IMR-90 (cell line): ENCODE measurements at regions not wholly inside any gene's neighbourhood (a gene's known extent, or its start where the extent isn't known, plus 50 kb on each side); places are given as distances from the start of the nearest gene placed in this dataset.

ENCODE experiments used
- ATAC-seq: fragments of 200-7000 bp; cut with Tn5 transposase; 2 replicates; pipeline ENCODE4 v1.9.1; 2020; ENCODE audit warnings: low read depth, mild to moderate bottlenecking, moderate library complexity
- BruUV-seq: library from RNA; stranded (reverse); fragments of 400-500 nt; replicated peaks from 2 replicates; lab custom pipeline; 2021; lab: Mats Ljungman, UMichigan
- CTCF ChIA-PET: fragments of 300-600 bp; formaldehyde crosslinking; extraction: SDS; loops from one replicate; lab custom pipeline; 2021; ENCODE audit warnings: antibody characterized with exemption; lab: Yijun Ruan, JAX
- POLR2A ChIA-PET: fragments of 300-600 bp; sonication (Branson Sonifier 250); formaldehyde crosslinking; loops from one replicate; lab custom pipeline; 2022; ENCODE audit warnings: antibody characterized with exemption; ENCODE audit not compliant: unreplicated experiment; lab: Charles Lee
- DNase-seq: peaks from one replicate; pipeline ENCODE4 v3.0.0; 2013
- H2AFZ ChIP-seq: replicated peaks from 2 replicates; pipeline ENCODE3; 2013; ENCODE audit warnings: low read length, mild to moderate bottlenecking; ENCODE audit not compliant: poor library complexity
- H2AK5ac ChIP-seq: 2 replicates; pipeline ENCODE4 v1.6.1; 2013; ENCODE audit warnings: low read depth, low read length, inconsistent platforms
- H2AK9ac ChIP-seq: replicated peaks from 2 replicates; pipeline ENCODE3; 2013; ENCODE audit warnings: mild to moderate bottlenecking, low read depth, low read length, moderate library complexity; ENCODE audit not compliant: poor library complexity
- H2BK120ac ChIP-seq: 2 replicates; pipeline ENCODE4 v1.6.1; 2013; ENCODE audit warnings: low read depth, low read length, inconsistent platforms
- H2BK15ac ChIP-seq: 3 replicates; pipeline ENCODE4 v1.6.1; 2013; ENCODE audit warnings: low read depth, low read length, inconsistent platforms
- H2BK20ac ChIP-seq: 2 replicates; pipeline ENCODE4 v1.6.1; 2013; ENCODE audit warnings: low read depth, mild to moderate bottlenecking, inconsistent platforms, low read length, moderate library complexity
- H2BK5ac ChIP-seq: 2 replicates; pipeline ENCODE4 v1.6.1; 2013; ENCODE audit warnings: mild to moderate bottlenecking, low read depth, low read length, inconsistent platforms; ENCODE audit not compliant: poor library complexity, severe bottlenecking
- H3K14ac ChIP-seq: replicated peaks from 2 replicates; pipeline ENCODE4 v1.6.1; 2013; ENCODE audit warnings: low read depth, low read length, inconsistent platforms
- H3K18ac ChIP-seq: 2 replicates; pipeline ENCODE4 v1.6.1; 2013; ENCODE audit warnings: low read depth, low read length, control low read depth
- H3K23ac ChIP-seq: 2 replicates; pipeline ENCODE4 v1.6.1; 2013; ENCODE audit warnings: low read depth, low read length, inconsistent platforms
- H3K27ac ChIP-seq: 2 replicates; pipeline ENCODE4 v1.5.1; 2013; ENCODE audit warnings: mild to moderate bottlenecking, control low read depth, low read length; ENCODE audit not compliant: insufficient read depth
- H3K27me3 ChIP-seq: 2 replicates; pipeline ENCODE4 v1.6.1; 2013; ENCODE audit warnings: low read length; ENCODE audit not compliant: control insufficient read depth, insufficient read depth
- H3K36me3 ChIP-seq: 2 replicates; pipeline ENCODE4 v1.6.1; 2013; ENCODE audit warnings: low read length, mixed read lengths; ENCODE audit not compliant: control insufficient read depth, insufficient read depth
- H3K4ac ChIP-seq: 2 replicates; pipeline ENCODE4 v1.6.1; 2013; ENCODE audit warnings: low read depth, low read length, inconsistent platforms
- H3K4me1 ChIP-seq: 2 replicates; pipeline ENCODE4 v1.6.1; 2013; ENCODE audit warnings: low read length, mixed read lengths; ENCODE audit not compliant: control insufficient read depth, insufficient read depth
- H3K4me2 ChIP-seq: 2 replicates; pipeline ENCODE4 v1.6.1; 2013; ENCODE audit warnings: low read depth, mild to moderate bottlenecking, control low read depth, low read length, moderate library complexity
- H3K4me3 ChIP-seq: 2 replicates; pipeline ENCODE4 v1.5.1; 2013; ENCODE audit warnings: low read depth, mild to moderate bottlenecking, control low read depth, low read length, moderate library complexity; ENCODE audit not compliant: insufficient read depth
- H3K56ac ChIP-seq: 2 replicates; pipeline ENCODE4 v1.6.1; 2013; ENCODE audit warnings: low read length, inconsistent platforms; ENCODE audit not compliant: insufficient read depth; ENCODE audit errors: extremely low read depth
- H3K79me1 ChIP-seq, 2 experiments: 2 replicates each; pipeline ENCODE4 v1.6.1; 2013; ENCODE audit warnings: low read length in 2 of 2, inconsistent platforms in 1 of 2, low read depth in 1 of 2
- H3K9ac ChIP-seq: 2 replicates; pipeline ENCODE4 v1.6.1; 2013; ENCODE audit warnings: low read depth, low read length, control low read depth
- H3K9me1 ChIP-seq: 2 replicates; pipeline ENCODE4 v1.6.1; 2013; ENCODE audit warnings: low read length, inconsistent platforms; ENCODE audit not compliant: insufficient read depth
- H3K9me3 ChIP-seq: 2 replicates; pipeline ENCODE4 v1.6.1; 2013; ENCODE audit warnings: low read length; ENCODE audit not compliant: control insufficient read depth, insufficient read depth
- H4K20me1 ChIP-seq: 2 replicates; pipeline ENCODE4 v1.6.1; 2013; ENCODE audit warnings: low read length, inconsistent platforms; ENCODE audit not compliant: insufficient read depth
- H4K5ac ChIP-seq: 2 replicates; pipeline ENCODE4 v1.6.1; 2013; ENCODE audit warnings: mild to moderate bottlenecking, low read depth, low read length, control low read depth
- H4K8ac ChIP-seq, 2 experiments: 2 replicates each; pipeline ENCODE4 v1.6.1; 2013; ENCODE audit warnings: low read depth in 2 of 2, low read length in 2 of 2, control low read depth in 1 of 2, inconsistent platforms in 1 of 2
- H4K91ac ChIP-seq: 2 replicates; pipeline ENCODE4 v1.6.1; 2013; ENCODE audit warnings: low read depth, low read length, inconsistent platforms; ENCODE audit not compliant: insufficient read depth
- BHLHE40 ChIP-seq: fragments of 150-350 bp; IDR thresholded peaks from 2 replicates; pipeline ENCODE4 v1.6.1; 2016; ENCODE audit warnings: mild to moderate bottlenecking, low read depth, low read length
- CEBPB ChIP-seq: IDR thresholded peaks from 2 replicates; pipeline ENCODE4 v1.6.1; 2012; ENCODE audit warnings: low read depth, low read length, improper control_type of control experiment
- CHD1 ChIP-seq: IDR thresholded peaks from 2 replicates; pipeline ENCODE4 v1.6.1; 2012; ENCODE audit warnings: low read depth, low read length, improper control_type of control experiment
- CTCF ChIP-seq: conservative IDR thresholded peaks from 2 replicates; pipeline ENCODE4 v1.5.1; 2012; ENCODE audit warnings: mild to moderate bottlenecking, low read depth, low read length, improper control_type of control experiment
- ELK1 ChIP-seq: fragments of 150-350 bp; IDR thresholded peaks from 2 replicates; pipeline ENCODE4 v1.6.1; 2016; ENCODE audit warnings: low read depth, mild to moderate bottlenecking, low read length, moderate library complexity, borderline replicate concordance
- FOS ChIP-seq: fragments of 150-350 bp; IDR thresholded peaks from 2 replicates; pipeline ENCODE4 v1.6.1; 2016; ENCODE audit warnings: low read depth, low read length
- MAFK ChIP-seq: IDR thresholded peaks from 2 replicates; pipeline ENCODE4 v1.6.1; 2012; ENCODE audit warnings: low read depth, low read length, improper control_type of control experiment
- MAZ ChIP-seq: IDR thresholded peaks from 2 replicates; pipeline ENCODE4 v1.6.1; 2012; ENCODE audit warnings: low read depth, mild to moderate bottlenecking, low read length, improper control_type of control experiment, moderate library complexity, borderline replicate concordance
- MXI1 ChIP-seq: IDR thresholded peaks from 2 replicates; pipeline ENCODE4 v1.6.1; 2012; ENCODE audit warnings: low read depth, mild to moderate bottlenecking, low read length, moderate library complexity, borderline replicate concordance
- NFE2L2 ChIP-seq: fragments of 150-350 bp; IDR thresholded peaks from 2 replicates; pipeline ENCODE4 v1.6.1; 2016; ENCODE audit warnings: low read depth, mild to moderate bottlenecking, low read length
- POLR2A ChIP-seq: IDR thresholded peaks from 2 replicates; pipeline ENCODE4 v1.6.1; 2012; ENCODE audit warnings: mild to moderate bottlenecking, low read depth, low read length
- RAD21 ChIP-seq: IDR thresholded peaks from 2 replicates; pipeline ENCODE4 v1.6.1; 2012; ENCODE audit warnings: low read length, improper control_type of control experiment
- RCOR1 ChIP-seq: IDR thresholded peaks from 2 replicates; pipeline ENCODE4 v1.6.1; 2012; ENCODE audit warnings: mild to moderate bottlenecking, low read length, improper control_type of control experiment; ENCODE audit not compliant: insufficient replicate concordance
- RFX5 ChIP-seq: IDR thresholded peaks from 2 replicates; pipeline ENCODE4 v1.8.0; 2012; ENCODE audit warnings: low read depth, mild to moderate bottlenecking, low read length, moderate library complexity
- SMC3 ChIP-seq: fragments of 150-350 bp; IDR thresholded peaks from 2 replicates; pipeline ENCODE4 v1.6.1; 2016; ENCODE audit warnings: low read depth, mild to moderate bottlenecking, antibody characterized with exemption, low read length, moderate library complexity
- USF2 ChIP-seq: fragments of 150-350 bp; IDR thresholded peaks from 2 replicates; pipeline ENCODE4 v1.6.1; 2017; ENCODE audit warnings: mild to moderate bottlenecking, antibody characterized with exemption, low read length, low read depth
- WGBS, 2 experiments: methylation state at CpG; one replicate each; pipeline versions ENCODE4 v1.1.5 to v1.1.7; 2013; ENCODE audit warnings: missing lambda C conversion rate in 2 of 2; ENCODE audit not compliant: insufficient read length in 1 of 2; ENCODE audit errors: extremely low coverage in 2 of 2; 5-methylcytosine and 5-hydroxymethylcytosine counted together
- dilution Hi-C: fragments of 300-500 bp; cut with HindIII; formaldehyde crosslinking; loops from one replicate; pipeline ENCODE4 v1.14.3; 2018; ENCODE audit warnings: low sequenced_read_pairs; ENCODE audit not compliant: unreplicated experiment
- in situ Hi-C: fragments of 300-500 bp; cut with MboI; formaldehyde crosslinking; loops from 3 replicates; pipeline ENCODE4 v1.14.3; 2019; ENCODE audit warnings: low sequenced_read_pairs, inconsistent platforms, mixed read lengths
- intact Hi-C: fragments of 100-400 bp; cut with micrococcal nuclease; formaldehyde crosslinking; loops from 2 replicates; pipeline ENCODE4 v1.10.0; 2022

- no peak overlapping the region for H3K9ac ChIP-seq
- dilution Hi-C loops (no loop called here), intact Hi-C loops (no loop called here), in situ Hi-C loops (no loop called here)
- H3K4ac ChIP-seq = no peak overlapping the region
- no TSS peak for BruUV-seq
- no peak overlapping the region for H2BK20ac ChIP-seq
- peaks cover 2% of the 10 kb centered on the region for H3K27me3 ChIP-seq
- TF ChIP-seq CEBPB (no peak), FOS (no peak), RFX5 (no peak), BHLHE40 (no peak), CHD1 (no peak), RCOR1 (no peak), MAZ (no peak), RAD21 (no peak), SMC3 (no peak; the same call in 1 of the 2 replicates), ELK1 (no peak), POLR2A (no peak), MAFK (no peak), NFE2L2 (no peak), CTCF (no peak), USF2 (no peak), MXI1 (no peak)
- H2AK9ac ChIP-seq = no peak overlapping the region
- no peaks in the 10 kb centered on the region for H4K20me1 ChIP-seq
- H3K18ac ChIP-seq = no peak overlapping the region
- no peak overlapping the region for H4K91ac ChIP-seq
- H2AK5ac ChIP-seq = no peak overlapping the region
- ATAC-seq (no peak), DNase-seq (no peak)
- H2BK120ac ChIP-seq = no peak overlapping the region
- WGBS, 2 experiments = 77% methylated on average over 3 of the region's 8 CpGs; no CpG with 5 or more reads in 1 of the 2 experiments
- no peak overlapping the region for H3K4me2 ChIP-seq
- POLR2A ChIA-PET = no interaction called here
- no peaks in the 10 kb centered on the region for H3K36me3 ChIP-seq
- H3K56ac ChIP-seq = no peak overlapping the region
- no peaks in the 10 kb centered on the region for H3K9me3 ChIP-seq
- no peak overlapping the region for H4K8ac ChIP-seq
- no peak overlapping the region for H3K27ac ChIP-seq
- CTCF ChIA-PET = no interaction called here
- H3K4me3 ChIP-seq = no peak overlapping the region
- H2AFZ ChIP-seq = no peak overlapping the region
- peaks cover 4% of the 10 kb centered on the region for H3K9me1 ChIP-seq
- H3K14ac ChIP-seq = no peak overlapping the region
- H3K4me1 ChIP-seq = peaks cover 9% of the 10 kb centered on the region
- H2BK15ac ChIP-seq = no peak overlapping the region
- no peak overlapping the region for H4K5ac ChIP-seq
- no peaks in the 10 kb centered on the region for H3K79me1 ChIP-seq
- no peak overlapping the region for H3K23ac ChIP-seq
- no peak overlapping the region for H2BK5ac ChIP-seq
Observed at GRCh38 chr3:197349368-197349767, 51.0 kb upstream of the DLG1 start.
